Chondrocyte (in vitro differentiated cells): ENCODE measurements at regions not wholly inside any gene's neighbourhood (a gene's known extent, or its start where the extent isn't known, plus 50 kb on each side); places are given as distances from the start of the nearest gene placed in this dataset.
"Not testable (repeated sequence)": the region's sequence is repeated elsewhere in the genome, so short reads cannot be mapped to it uniquely, and the experiment has no call there.

ENCODE experiments used
- DNase-seq: peaks from one replicate; pipeline ENCODE4 v3.0.0; 2021; ENCODE audit warnings: mixed read lengths, low spot score
- H3K27ac Mint-ChIP-seq: one replicate; pipeline ENCODE4 v1.8.0; 2021; ENCODE audit warnings: mild to moderate bottlenecking, moderate library complexity, mixed read lengths; ENCODE audit not compliant: unreplicated experiment
- H3K27me3 Mint-ChIP-seq: 2 replicates; pipeline ENCODE4 v1.8.0; 2021; ENCODE audit warnings: low read depth, mixed read lengths
- H3K36me3 Mint-ChIP-seq: 2 replicates; pipeline ENCODE4 v1.8.0; 2021; ENCODE audit warnings: low read depth, mixed read lengths
- H3K4me1 Mint-ChIP-seq: 2 replicates; pipeline ENCODE4 v1.8.0; 2021; ENCODE audit warnings: low read depth, mild to moderate bottlenecking, mixed read lengths
- H3K4me3 Mint-ChIP-seq: one replicate; pipeline ENCODE4 v1.8.0; 2021; ENCODE audit warnings: mild to moderate bottlenecking, moderate library complexity, mixed read lengths; ENCODE audit not compliant: unreplicated experiment
- H3K9me3 Mint-ChIP-seq: 2 replicates; pipeline ENCODE4 v1.8.0; 2021; ENCODE audit warnings: low read depth, mixed read lengths
- CTCF ChIP-seq: fragments of 200-600 bp; sonication (generic); IDR thresholded peaks from 2 replicates; pipeline ENCODE4 v1.5.0; 2021; ENCODE audit warnings: antibody characterized with exemption, mild to moderate bottlenecking, moderate library complexity

DNA sequence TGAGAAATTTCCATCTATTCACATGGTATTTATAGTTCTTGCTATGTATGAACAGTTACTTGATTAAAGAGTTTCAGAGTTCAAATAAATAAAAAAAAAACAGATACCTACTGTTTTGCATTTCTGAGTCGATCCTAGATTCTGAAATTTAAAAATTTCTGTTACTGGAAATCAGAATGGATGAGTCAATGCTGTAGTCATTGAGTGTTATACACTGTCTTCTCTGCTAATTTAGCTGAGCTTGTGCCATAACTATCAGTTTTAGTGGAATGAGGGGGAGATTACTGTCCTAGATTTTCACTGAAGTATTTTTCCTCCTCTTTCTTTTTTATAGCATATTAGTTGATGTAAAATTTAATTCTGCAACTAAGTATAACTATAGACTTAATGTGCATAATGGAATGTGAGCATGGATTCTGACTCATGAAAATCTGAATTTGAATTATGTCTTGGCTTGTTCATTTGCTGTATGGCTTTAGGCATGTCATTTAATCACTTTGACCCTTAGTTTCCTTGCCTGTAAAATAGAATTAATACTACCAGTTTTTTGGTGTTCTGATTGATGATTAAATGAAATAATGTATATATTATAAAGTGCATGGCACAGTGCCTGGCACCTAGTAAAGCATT is 581.5 kb upstream of the CHD1 start:
- not testable (repeated sequence) for H3K4me3 Mint-ChIP-seq, H3K36me3 Mint-ChIP-seq, H3K9me3 Mint-ChIP-seq, DNase-seq, H3K27me3 Mint-ChIP-seq, H3K27ac Mint-ChIP-seq, H3K4me1 Mint-ChIP-seq

GRCh38 chr5:99509064-99509463 is 580.3 kb upstream of the CHD1 start:
- H3K27me3 Mint-ChIP-seq, result not testable (repeated sequence)

GRCh38 chr5:99495456-99495855 is 566.6 kb upstream of the CHD1 start:
- H3K27ac Mint-ChIP-seq, H3K9me3 Mint-ChIP-seq, H3K27me3 Mint-ChIP-seq, DNase-seq, H3K36me3 Mint-ChIP-seq, H3K4me1 Mint-ChIP-seq, H3K4me3 Mint-ChIP-seq: not testable (repeated sequence)

More at GRCh38 chr5:99509064-99509463, 580.3 kb upstream of the CHD1 start:
- H3K9me3 Mint-ChIP-seq, H3K36me3 Mint-ChIP-seq, H3K4me3 Mint-ChIP-seq, DNase-seq, H3K4me1 Mint-ChIP-seq, H3K27ac Mint-ChIP-seq: not testable (repeated sequence)

GRCh38 chr5:99478450-99478849 is 549.6 kb upstream of the CHD1 start:
- H3K27me3 Mint-ChIP-seq, H3K4me3 Mint-ChIP-seq, H3K4me1 Mint-ChIP-seq, DNase-seq, H3K27ac Mint-ChIP-seq, H3K36me3 Mint-ChIP-seq, H3K9me3 Mint-ChIP-seq: not testable (repeated sequence)

DNA sequence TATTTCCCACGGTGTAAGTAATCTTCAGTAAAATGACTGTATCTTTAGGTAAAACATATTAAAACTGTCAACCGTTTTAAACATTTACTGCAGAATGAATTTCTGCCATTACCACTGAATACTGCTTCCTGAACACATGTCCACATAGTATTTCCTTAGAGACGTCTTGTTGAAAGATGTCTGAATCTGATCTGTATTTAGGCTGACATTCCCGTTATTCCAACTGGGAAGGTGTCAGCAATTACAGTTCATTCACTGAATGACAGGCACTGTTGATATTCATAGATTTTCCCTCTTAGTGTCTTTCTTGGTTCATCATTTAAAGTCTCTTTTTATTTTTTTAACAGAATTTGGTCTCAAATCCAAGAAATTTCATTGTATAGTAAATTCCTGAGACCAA is 544.5 kb upstream of the CHD1 start:
- not testable (repeated sequence) for H3K27ac Mint-ChIP-seq, H3K36me3 Mint-ChIP-seq, DNase-seq, H3K27me3 Mint-ChIP-seq, H3K4me1 Mint-ChIP-seq, H3K4me3 Mint-ChIP-seq, H3K9me3 Mint-ChIP-seq

DNA sequence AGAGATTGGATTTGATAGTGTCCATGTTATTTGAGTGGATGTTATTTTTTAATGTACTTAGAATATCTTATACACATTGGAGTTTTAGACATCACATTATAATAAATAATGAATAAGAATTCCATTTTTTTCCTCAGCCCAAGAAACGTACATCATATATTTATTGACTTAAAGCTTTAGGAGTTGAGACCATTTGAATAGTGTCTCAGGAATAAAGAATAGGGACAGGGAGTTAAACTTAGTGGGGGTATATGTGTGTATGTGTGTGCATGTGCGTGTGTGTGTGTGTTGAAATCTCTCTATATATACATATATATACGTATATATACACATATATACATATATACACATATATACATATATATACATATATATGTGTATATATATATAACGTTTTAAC is 542.9 kb upstream of the CHD1 start:
- not testable (repeated sequence) for H3K4me1 Mint-ChIP-seq, DNase-seq, H3K27ac Mint-ChIP-seq, H3K9me3 Mint-ChIP-seq, H3K36me3 Mint-ChIP-seq, H3K4me3 Mint-ChIP-seq, H3K27me3 Mint-ChIP-seq

GRCh38 chr5:99471178-99471577 is 542.4 kb upstream of the CHD1 start:
- H3K4me3 Mint-ChIP-seq, H3K27me3 Mint-ChIP-seq, H3K9me3 Mint-ChIP-seq: not testable (repeated sequence)

GRCh38 chr5:99470636-99471035 is 541.8 kb upstream of the CHD1 start:
- H3K9me3 Mint-ChIP-seq, H3K36me3 Mint-ChIP-seq, DNase-seq, H3K27ac Mint-ChIP-seq, H3K4me1 Mint-ChIP-seq, H3K4me3 Mint-ChIP-seq, H3K27me3 Mint-ChIP-seq: not testable (repeated sequence)

More at GRCh38 chr5:99471178-99471577, 542.4 kb upstream of the CHD1 start:
- not testable (repeated sequence) for DNase-seq, H3K36me3 Mint-ChIP-seq, H3K4me1 Mint-ChIP-seq, H3K27ac Mint-ChIP-seq

DNA sequence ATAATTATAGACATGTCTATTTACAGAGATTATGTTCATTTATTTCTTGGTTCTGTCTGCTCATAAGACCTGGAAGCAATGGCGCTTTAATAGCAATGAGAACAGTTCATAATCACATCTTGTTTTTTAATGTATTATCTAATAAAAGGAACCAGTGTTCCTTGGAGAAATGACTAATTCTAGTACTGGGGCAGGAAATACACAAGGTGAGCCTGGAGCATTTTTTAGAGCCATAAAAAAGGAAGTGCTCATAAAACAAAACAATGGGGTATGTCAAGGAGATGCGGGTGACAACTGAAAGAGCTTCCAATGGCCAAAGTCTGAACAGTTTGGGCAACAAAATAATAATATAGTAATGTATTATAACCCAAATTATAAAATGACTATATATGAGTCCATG is 531.9 kb upstream of the CHD1 start:
- Mint-ChIP-seq H3K9me3 (no peaks in the 10 kb centered on the region), H3K4me1 (no peaks in the 10 kb centered on the region), H3K4me3 (no peak overlapping the region), H3K36me3 (no peaks in the 10 kb centered on the region), H3K27ac (no peak overlapping the region), H3K27me3 (peaks cover 3% of the 10 kb centered on the region)
- no peak for TF ChIP-seq CTCF
- DNase-seq, result no peak
